ENCODE measurements at regions not wholly inside any gene's neighbourhood (a gene's known extent, or its start where the extent isn't known, plus 50 kb on each side); places are given as distances from the start of the nearest gene placed in this dataset.

GRCh38 chr16:80174416-80174815, 366.4 kb upstream of the DYNLRB2 start:
- TF ChIP-seq EZH2 (IDR thresholded peaks at IDR 0.05; ENCODE audit: borderline replicate concordance, low read depth, low read length, poor library complexity, severe bottlenecking): no peak
- TF ChIP-seq CTCF (conservative IDR thresholded peaks at IDR 0.05; ENCODE audit: low read depth, low read length): no peak
